CD4-positive, alpha-beta T cell treated with Interferon alpha-2 for 1 hour (primary cell): ENCODE measurements at regions not wholly inside any gene's neighbourhood (a gene's known extent, or its start where the extent isn't known, plus 50 kb on each side); places are given as distances from the start of the nearest gene placed in this dataset.
A peak's percentile ranks its signal among the peaks of the same experiment; 100 is the strongest.

ENCODE experiments used
- DNase-seq, 2 donors: peaks; one replicate each; pipeline ENCODE4 v3.0.0-alpha.2; 2020 to 2022

DNA sequence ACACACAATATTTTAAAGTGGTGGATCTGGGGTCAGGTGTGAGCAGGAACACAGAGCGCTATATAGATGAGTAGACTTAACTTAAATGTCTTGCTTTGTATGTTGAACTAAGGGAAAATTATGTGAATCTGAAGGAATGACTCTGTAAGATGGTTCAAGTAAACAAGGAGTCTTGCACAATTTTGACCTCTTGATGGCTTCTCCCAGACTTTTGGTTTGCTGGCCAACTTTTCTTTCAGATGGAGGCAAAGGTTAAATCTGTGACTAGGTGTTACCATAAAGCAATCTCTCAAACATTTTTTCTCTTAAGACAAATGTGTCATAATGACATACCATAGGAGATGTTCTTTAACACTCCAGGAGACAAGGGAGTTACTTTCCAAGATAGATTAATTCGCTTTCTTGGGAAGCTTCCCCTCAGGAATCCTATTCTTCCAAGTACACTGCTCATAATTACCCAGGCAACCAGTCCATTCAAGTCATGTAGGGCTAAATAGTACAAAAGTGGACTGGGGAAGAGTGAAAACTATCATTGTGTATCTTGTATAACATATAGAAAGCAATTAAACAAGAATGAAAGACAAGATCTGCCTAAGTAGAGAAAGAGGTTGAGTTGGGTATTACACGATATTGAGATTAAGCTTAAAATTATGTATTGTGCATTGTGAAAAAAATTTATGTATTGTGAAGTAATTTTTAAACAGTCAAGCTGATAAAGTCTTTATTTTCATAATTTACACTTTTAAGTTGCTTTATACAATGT, 60.3 kb upstream of the SLC27A6 start:
- no peak for DNase-seq

DNA sequence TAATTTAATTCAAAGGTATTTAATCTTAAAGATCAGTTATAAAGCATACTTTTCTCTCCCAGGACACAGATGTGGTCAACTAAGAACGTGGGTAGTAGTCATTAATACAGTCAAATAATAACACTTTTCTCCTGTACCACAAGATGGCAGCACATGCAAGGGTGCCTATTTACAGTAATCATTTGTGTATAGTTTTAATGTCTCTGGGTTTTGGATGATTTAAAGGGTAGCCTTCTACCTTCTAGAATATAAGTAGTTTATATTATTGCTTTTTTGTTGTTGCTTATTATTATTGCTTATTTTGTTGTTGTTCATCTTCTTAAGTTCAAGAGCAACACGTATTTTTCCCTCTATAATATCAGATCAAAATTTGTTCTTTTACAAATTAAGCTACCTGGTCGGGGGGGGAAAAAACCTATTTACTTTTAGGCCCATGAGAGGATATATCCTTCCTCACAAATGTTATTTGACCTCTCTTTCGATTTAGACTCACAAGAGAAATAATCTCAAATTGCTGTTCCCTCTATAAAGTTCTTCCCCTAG, 59.6 kb upstream of the SLC27A6 start:
- DNase-seq: peak; percentile 17 to 62

DNA sequence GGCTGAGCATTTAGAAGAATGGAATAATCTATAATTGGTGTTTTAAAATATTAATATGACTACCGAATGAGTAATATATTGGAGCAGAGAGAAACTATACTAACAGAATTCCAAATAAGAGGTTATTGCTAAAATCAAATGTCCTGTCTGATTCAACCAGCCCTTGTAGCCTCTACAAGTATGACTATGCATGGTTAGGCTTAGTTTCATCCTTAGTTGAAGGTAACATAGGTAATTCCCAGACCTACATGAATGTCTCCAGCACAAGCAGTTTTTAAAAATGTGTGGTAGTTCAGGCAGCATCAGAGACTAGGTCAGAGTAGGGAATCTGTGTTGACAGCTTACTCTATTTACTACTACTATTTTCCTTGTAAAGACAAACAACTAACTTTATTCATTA, 51.7 kb upstream of the SLC27A6 start:
- DNase-seq: no peak
